ENCODE measurements at regions not wholly inside any gene's neighbourhood (a gene's known extent, or its start where the extent isn't known, plus 50 kb on each side); places are given as distances from the start of the nearest gene placed in this dataset.

GRCh38 chr5:82332064-82332855 lies 54.1 kb upstream of the RPS23 start:
- DNase-seq (ENCODE audit: low read depth in 3 of 3, low spot score in 2 of 3), result no peak

DNA sequence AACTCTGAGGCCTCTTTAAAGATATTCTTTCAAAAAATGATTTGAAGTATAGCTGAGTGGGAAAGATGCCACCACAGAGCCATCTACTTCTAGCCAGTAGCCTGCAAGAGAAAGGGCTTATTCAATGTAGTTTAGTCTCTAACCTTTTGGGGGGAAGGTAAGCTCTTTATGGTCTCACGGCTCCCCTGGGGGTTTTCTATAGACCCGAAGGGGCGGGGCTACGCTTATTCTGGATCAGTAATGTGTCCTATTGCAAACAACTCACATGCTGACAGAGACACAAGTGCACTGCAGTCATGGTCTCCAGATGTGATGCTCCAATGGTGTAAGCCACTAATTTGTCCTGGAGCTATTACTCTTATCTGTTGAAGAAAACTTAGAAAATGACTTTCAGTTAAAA lies 53.4 kb upstream of the RPS23 start:
- no peak for DNase-seq (ENCODE audit: low read depth in 3 of 3, low spot score in 2 of 3)

- DNase-seq (ENCODE audit: low read depth in 3 of 3, low spot score in 2 of 3), result no peak
Measured at GRCh38 chr5:82330530-82331270, 52.5 kb upstream of the RPS23 start.

DNA sequence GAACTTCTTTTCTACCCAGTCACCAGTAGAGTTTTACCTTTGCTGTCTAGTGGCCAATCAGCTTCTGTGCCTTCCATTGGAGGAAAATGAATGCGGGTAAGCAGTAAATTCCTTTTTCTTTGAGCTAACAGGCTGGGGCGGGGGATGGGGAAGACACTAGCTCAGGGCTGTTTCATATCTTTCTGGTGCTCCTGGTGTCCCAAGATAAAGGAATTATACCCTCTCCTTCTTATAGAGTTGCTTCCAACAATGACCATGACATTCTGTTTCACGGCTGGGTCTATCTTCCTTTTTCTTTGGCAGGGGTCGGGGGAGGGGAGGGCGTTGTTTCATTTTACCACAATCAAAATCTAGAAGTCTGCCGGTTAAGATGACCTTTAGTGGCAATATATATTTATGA lies 51.2 kb upstream of the RPS23 start:
- DNase-seq (ENCODE audit: low read depth in 3 of 3, low spot score in 2 of 3), result no peak

Measured in right renal cortex interstitium (tissue), 3 donors.